Epithelial cell of proximal tubule (primary cell): ENCODE measurements at regions not wholly inside any gene's neighbourhood (a gene's known extent, or its start where the extent isn't known, plus 50 kb on each side); places are given as distances from the start of the nearest gene placed in this dataset.

ENCODE experiments used
- DNase-seq: peaks from one replicate; pipeline ENCODE4 v3.0.0-alpha.2; 2011; ENCODE audit warnings: low read depth
- H3K4me3 ChIP-seq: 2 replicates; pipeline ENCODE4 v1.5.1; 2011; ENCODE audit warnings: low read depth, mild to moderate bottlenecking, low read length
- TF ChIP-seq, protein P1 (sequence below): conservative IDR thresholded peaks from 2 replicates; pipeline ENCODE4 v1.5.1; 2012; ENCODE audit warnings: low read depth, mild to moderate bottlenecking, low read length

GRCh38 chr10:8594176-8594575 lies 539.7 kb downstream of the GATA3 start:
- TF ChIP-seq, protein P1, sequence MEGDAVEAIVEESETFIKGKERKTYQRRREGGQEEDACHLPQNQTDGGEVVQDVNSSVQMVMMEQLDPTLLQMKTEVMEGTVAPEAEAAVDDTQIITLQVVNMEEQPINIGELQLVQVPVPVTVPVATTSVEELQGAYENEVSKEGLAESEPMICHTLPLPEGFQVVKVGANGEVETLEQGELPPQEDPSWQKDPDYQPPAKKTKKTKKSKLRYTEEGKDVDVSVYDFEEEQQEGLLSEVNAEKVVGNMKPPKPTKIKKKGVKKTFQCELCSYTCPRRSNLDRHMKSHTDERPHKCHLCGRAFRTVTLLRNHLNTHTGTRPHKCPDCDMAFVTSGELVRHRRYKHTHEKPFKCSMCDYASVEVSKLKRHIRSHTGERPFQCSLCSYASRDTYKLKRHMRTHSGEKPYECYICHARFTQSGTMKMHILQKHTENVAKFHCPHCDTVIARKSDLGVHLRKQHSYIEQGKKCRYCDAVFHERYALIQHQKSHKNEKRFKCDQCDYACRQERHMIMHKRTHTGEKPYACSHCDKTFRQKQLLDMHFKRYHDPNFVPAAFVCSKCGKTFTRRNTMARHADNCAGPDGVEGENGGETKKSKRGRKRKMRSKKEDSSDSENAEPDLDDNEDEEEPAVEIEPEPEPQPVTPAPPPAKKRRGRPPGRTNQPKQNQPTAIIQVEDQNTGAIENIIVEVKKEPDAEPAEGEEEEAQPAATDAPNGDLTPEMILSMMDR = no peak

DNA sequence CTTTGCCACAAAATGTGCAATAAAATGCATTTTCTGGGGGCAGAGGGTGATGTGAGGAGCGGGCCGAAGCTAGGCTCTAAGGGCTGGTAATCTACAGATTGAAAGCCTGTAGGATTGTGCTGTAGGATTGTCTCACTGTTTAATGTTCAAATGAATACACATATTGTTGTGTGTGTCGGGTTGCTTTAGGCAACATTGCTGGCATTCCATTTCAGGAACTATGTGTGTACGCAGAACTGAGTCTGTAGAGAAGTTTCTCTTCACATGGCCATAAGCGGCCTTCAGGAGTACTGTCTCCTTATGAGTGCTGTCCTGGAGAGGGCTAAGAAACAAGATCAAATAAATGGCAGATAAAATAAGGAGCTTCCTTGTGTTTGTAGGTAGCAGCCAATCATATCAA lies 540.2 kb downstream of the GATA3 start:
- H3K4me3 ChIP-seq = no peak overlapping the region
- no peak for DNase-seq
- TF ChIP-seq, protein P1 = no peak

More at GRCh38 chr10:8594176-8594575, 539.7 kb downstream of the GATA3 start:
- DNase-seq = no peak
- no peak overlapping the region for H3K4me3 ChIP-seq

DNA sequence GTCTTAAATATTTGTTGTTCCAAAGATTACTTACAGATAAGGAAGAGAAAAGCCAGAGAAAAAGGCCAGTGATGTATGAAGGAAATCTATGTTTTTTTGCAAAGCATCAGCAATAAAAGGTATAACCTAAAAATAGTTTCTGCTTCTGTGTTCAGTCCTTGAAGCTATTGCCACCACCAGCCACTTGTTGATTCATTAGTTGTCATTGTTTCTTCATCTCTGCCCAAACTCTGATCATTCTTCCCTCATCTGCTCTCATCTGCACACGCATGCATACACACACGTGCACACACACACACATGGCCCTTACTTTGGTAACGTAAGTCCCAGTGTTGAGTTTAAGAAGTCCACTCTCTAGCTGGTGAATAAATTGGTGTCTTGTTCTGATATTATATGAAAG lies 540.7 kb downstream of the GATA3 start:
- no peak overlapping the region for H3K4me3 ChIP-seq
- TF ChIP-seq, protein P1 = no peak
- DNase-seq = no peak

DNA sequence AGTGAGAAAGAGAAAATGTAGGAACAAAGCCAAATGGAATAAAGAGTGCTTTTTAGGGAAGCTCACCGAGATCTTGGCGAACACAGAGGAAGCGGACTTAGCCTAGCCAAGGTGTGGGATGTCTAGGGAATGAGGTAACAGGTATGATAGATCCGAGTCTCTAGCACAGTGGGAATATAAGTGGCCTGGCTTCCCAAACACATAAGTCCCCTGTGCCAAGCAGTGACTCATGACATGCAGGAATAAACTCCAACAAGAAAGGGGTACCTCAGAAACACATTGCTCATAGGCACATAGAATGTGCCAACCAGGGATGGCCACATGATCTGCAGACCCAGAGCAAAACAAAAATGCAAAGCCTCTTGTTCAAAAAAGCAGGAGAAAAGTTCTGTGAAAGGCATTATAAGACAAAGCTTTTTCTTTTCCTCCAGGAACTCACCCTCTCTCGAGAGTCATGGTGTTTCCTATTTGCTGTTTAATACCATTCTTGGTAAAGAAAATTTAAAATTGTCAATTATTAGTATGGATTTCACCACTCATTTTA lies 542.5 kb downstream of the GATA3 start:
- DNase-seq = no peak
- TF ChIP-seq, protein P1 = no peak
- no peak overlapping the region for H3K4me3 ChIP-seq

- no peak for DNase-seq
- TF ChIP-seq, protein P1 = no peak
- no peak overlapping the region for H3K4me3 ChIP-seq
Observed at GRCh38 chr10:8600192-8600591, 545.7 kb downstream of the GATA3 start.

DNA sequence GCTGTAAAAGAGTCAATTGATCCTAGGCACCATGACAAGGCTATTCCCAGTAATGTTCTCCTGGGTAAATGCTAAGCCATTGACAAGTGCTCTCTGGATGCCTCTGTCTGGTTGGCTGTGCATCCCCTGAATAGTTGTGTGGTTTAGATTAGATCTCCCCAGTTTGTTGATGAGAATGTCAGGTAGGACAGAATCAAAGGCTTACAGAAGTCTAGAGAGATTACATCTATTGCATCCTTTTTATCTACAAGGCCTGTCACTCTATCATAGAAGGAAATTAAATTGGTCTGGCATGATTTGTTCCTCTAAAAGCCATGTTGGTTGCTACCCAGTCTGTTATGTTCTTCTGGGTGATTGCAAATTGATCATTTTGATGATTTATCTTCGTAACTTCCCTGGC lies 548.3 kb downstream of the GATA3 start:
- no peak overlapping the region for H3K4me3 ChIP-seq
- no peak for DNase-seq
- TF ChIP-seq, protein P1 = no peak

DNA sequence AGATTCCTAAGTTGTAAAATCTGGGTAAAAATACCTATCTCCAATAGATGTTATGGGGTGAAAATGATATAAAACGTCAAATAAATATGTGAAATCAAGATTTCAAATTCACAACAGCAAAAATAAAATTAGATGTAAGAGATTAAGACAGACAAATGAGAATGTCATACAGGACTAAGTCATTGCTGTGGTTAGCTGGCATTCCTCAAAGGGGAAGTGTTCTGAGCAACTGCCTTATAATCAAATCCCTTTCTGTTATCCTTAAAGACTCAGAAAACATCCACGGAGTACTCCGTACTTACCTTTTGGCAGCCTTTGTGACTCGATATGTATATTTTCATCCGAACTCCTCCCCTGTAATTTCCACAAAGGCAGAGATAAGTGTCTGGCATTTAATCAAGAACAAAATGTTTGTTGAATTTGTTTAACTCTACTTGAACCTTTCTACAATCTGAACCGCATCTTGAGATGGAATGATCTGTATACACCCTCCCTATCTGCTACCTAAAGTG lies 559.6 kb downstream of the GATA3 start:
- TF ChIP-seq, protein P1 = no peak
- H3K4me3 ChIP-seq = no peak overlapping the region
- no peak for DNase-seq
